ENCODE measurements at regions not wholly inside any gene's neighbourhood (a gene's known extent, or its start where the extent isn't known, plus 50 kb on each side); places are given as distances from the start of the nearest gene placed in this dataset.

DNA sequence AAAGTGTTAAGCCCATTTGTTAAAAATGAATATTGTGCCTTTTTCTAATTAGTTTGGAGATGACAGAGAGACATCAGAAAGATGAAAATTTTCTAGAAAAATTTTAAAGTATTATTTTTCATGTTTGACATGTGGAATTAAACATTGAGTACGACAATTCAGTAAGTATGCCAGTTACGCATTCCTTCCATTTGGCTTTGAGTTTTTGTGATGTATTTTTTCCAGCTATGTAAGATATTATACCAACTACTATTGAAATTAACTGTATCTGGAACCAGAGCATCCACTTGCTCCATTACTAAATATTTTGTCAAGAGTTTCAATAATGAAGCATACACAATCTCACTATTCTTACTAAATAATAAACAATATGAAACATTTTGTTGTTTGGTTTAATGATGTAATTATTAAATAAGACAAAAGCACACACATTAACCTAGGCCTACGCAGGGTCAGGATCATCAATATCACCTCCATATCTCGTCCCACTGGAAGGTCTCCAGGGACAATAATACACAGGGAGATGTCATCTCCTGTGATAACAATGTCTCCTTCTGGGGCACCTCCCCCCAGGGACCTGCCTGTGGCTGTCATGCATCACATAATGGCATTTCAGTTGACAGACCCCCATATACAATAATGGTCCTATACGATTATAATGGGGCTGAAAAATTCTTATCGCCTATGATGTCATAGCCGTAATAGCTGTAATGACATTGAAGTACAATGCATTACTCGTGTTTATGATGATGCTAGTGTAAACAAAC lies 274.1 kb downstream of the REEP3 start:
- Mint-ChIP-seq H3K4me1 (ENCODE audit: low read depth) (peaks cover 43% of the 10 kb centered on the region), H3K27ac (ENCODE audit: unreplicated experiment) (no peak overlapping the region), H3K9me3 (ENCODE audit: low read depth) (peaks cover 9% of the 10 kb centered on the region), H3K4me3 (ENCODE audit: unreplicated experiment) (no peak overlapping the region), H3K36me3 (ENCODE audit: low read depth) (peaks cover 8% of the 10 kb centered on the region), H3K27me3 (ENCODE audit: low read depth) (no peaks in the 10 kb centered on the region)
- no peak for DNase-seq (ENCODE audit: low spot score)
- TF ChIP-seq CTCF (IDR thresholded peaks at IDR 0.05), result peak; percentile 56

GRCh38 chr10:63798599-63799498 lies 277.6 kb downstream of the REEP3 start:
- H3K4me1 Mint-ChIP-seq (ENCODE audit: low read depth), result peaks cover 62% of the 10 kb centered on the region
- H3K36me3 Mint-ChIP-seq (ENCODE audit: low read depth), result no peaks in the 10 kb centered on the region
- peak; percentile 78 for TF ChIP-seq CTCF (IDR thresholded peaks at IDR 0.05)
- no peak for DNase-seq (ENCODE audit: low spot score)
- no peaks in the 10 kb centered on the region for H3K27me3 Mint-ChIP-seq (ENCODE audit: low read depth)
- H3K27ac Mint-ChIP-seq (ENCODE audit: unreplicated experiment), result peak overlapping the region; percentile 91
- peak overlapping the region; percentile 43 for H3K4me3 Mint-ChIP-seq (ENCODE audit: unreplicated experiment)
- no peaks in the 10 kb centered on the region for H3K9me3 Mint-ChIP-seq (ENCODE audit: low read depth)

DNA sequence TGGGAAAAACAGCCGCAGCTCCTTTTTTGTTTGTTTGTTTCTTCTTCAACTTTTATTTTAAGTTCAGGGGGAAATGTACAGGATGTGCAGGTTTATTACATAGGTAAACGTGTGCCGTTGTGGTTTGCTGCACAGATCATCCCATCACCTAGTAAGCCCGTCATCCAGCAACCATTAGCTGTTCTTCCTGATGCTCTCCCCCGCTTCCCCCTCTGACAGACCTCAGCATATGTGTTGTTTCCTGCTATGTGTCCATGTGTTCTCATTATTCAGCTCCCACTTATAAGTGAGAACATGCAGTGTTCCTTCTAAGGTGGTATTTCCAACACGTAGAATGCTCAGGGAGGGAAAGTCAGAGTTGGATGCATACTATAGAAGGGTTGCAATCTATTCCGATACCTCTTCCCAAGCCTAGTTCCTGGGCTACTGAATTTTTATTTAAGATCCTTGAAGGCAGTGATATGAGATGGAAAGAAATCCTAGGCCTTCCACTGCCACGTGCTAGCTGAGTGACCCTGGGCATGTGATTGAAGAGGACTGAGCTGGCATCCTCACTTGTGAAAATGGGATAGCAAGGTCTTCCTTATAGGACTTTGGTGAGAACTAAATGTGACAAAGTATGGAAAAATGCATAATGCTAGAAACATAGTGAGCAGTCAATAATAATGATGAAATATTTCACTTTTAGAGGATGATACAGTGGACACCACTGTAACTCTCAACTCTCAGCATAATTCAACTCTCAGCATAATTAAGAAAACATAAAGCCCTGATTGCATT lies 278.5 kb downstream of the REEP3 start:
- peak overlapping the region; percentile 91 for H3K27ac Mint-ChIP-seq (ENCODE audit: unreplicated experiment)
- H3K36me3 Mint-ChIP-seq (ENCODE audit: low read depth), result no peaks in the 10 kb centered on the region
- TF ChIP-seq CTCF (IDR thresholded peaks at IDR 0.05), result no peak
- H3K4me1 Mint-ChIP-seq (ENCODE audit: low read depth), result peaks cover 62% of the 10 kb centered on the region
- no peak for DNase-seq (ENCODE audit: low spot score)
- H3K27me3 Mint-ChIP-seq (ENCODE audit: low read depth), result no peaks in the 10 kb centered on the region
- H3K4me3 Mint-ChIP-seq (ENCODE audit: unreplicated experiment), result peak overlapping the region; percentile 43
- H3K9me3 Mint-ChIP-seq (ENCODE audit: low read depth), result no peaks in the 10 kb centered on the region

DNA sequence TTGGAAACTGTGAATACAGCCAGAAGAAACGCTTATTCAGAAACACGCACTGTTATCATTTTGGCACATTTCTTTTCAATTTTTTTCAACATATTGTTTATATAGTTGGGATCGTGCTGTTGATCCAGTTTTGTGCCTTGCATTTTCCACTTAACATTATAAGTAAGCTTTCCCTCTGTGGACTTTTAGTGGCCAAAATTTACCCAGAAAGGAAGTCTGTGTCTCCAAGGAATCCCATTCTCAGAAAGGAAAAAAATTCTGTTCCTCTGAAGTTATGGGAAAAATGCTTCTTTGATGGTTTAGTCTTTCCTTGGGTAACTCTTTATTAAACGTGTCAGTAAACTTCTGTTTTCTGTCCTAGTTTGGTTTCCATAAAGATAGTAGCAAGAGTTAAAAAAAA lies 280.0 kb downstream of the REEP3 start:
- peak overlapping the region; percentile 85 for H3K27ac Mint-ChIP-seq (ENCODE audit: unreplicated experiment)
- no peak for DNase-seq (ENCODE audit: low spot score)
- H3K36me3 Mint-ChIP-seq (ENCODE audit: low read depth), result peaks cover 2% of the 10 kb centered on the region
- no peak for TF ChIP-seq CTCF (IDR thresholded peaks at IDR 0.05)
- no peaks in the 10 kb centered on the region for H3K27me3 Mint-ChIP-seq (ENCODE audit: low read depth)
- H3K9me3 Mint-ChIP-seq (ENCODE audit: low read depth), result peaks cover 4% of the 10 kb centered on the region
- H3K4me1 Mint-ChIP-seq (ENCODE audit: low read depth), result peaks cover 55% of the 10 kb centered on the region
- peak overlapping the region; percentile 4 for H3K4me3 Mint-ChIP-seq (ENCODE audit: unreplicated experiment)

- Mint-ChIP-seq H3K27ac (ENCODE audit: unreplicated experiment) (no peak overlapping the region), H3K27me3 (ENCODE audit: low read depth) (no peaks in the 10 kb centered on the region), H3K9me3 (ENCODE audit: low read depth) (peaks cover 25% of the 10 kb centered on the region), H3K36me3 (ENCODE audit: low read depth) (peaks cover 10% of the 10 kb centered on the region), H3K4me3 (ENCODE audit: unreplicated experiment) (no peak overlapping the region), H3K4me1 (ENCODE audit: low read depth) (peaks cover 8% of the 10 kb centered on the region)
- DNase-seq (ENCODE audit: low spot score), result no peak
- no peak for TF ChIP-seq CTCF (IDR thresholded peaks at IDR 0.05)
Measured at GRCh38 chr10:63806330-63806729, 285.1 kb downstream of the REEP3 start.
